Central memory CD8-positive, alpha-beta T cell (primary cell): ENCODE measurements at regions not wholly inside any gene's neighbourhood (a gene's known extent, or its start where the extent isn't known, plus 50 kb on each side); places are given as distances from the start of the nearest gene placed in this dataset.

ENCODE experiments used
- ATAC-seq: fragments of 150-1000 bp; cut with Tn5 transposase; replicated peaks from 2 replicates; pipeline ENCODE4 v1.10.0; 2022; ENCODE audit warnings: mild to moderate bottlenecking, moderate FRiP score, moderate number of reproducible peaks; ENCODE audit not compliant: poor library complexity, severe bottlenecking; ENCODE audit errors: extremely low read depth
- DNase-seq, 2 donors: peaks; one replicate each; pipeline ENCODE4 v3.0.0; 2021; ENCODE audit warnings: low spot score in 2 of 2
- H3K27ac Mint-ChIP-seq: one replicate; pipeline ENCODE4 v1.8.0; 2022; ENCODE audit warnings: low read depth, mild to moderate bottlenecking, moderate library complexity, mixed read lengths
- H3K27me3 Mint-ChIP-seq: one replicate; pipeline ENCODE4 v1.8.0; 2022; ENCODE audit warnings: mixed read lengths
- H3K36me3 Mint-ChIP-seq: one replicate; pipeline ENCODE4 v1.8.0; 2022; ENCODE audit warnings: mild to moderate bottlenecking, moderate library complexity, mixed read lengths; ENCODE audit not compliant: insufficient read depth
- H3K4me1 Mint-ChIP-seq: one replicate; pipeline ENCODE4 v1.8.0; 2022; ENCODE audit warnings: mixed read lengths
- H3K4me3 Mint-ChIP-seq: one replicate; pipeline ENCODE4 v1.8.0; 2022; ENCODE audit warnings: mild to moderate bottlenecking, moderate library complexity, mixed read lengths
- H3K9me3 Mint-ChIP-seq: one replicate; pipeline ENCODE4 v1.8.0; 2022; ENCODE audit warnings: mixed read lengths

- ATAC-seq (no peak), DNase-seq (no peak)
- Mint-ChIP-seq H3K9me3 (no peaks in the 10 kb centered on the region), H3K36me3 (no peaks in the 10 kb centered on the region), H3K27ac (no peak overlapping the region), H3K27me3 (no peaks in the 10 kb centered on the region), H3K4me3 (no peak overlapping the region), H3K4me1 (no peaks in the 10 kb centered on the region)
Measured at GRCh38 chr13:64362564-64362963, 2867.6 kb downstream of the PCDH9 start.

GRCh38 chr13:64347664-64348063 is 2882.5 kb downstream of the PCDH9 start:
- DNase-seq (no peak), ATAC-seq (no peak)
- peaks cover 19% of the 10 kb centered on the region for H3K9me3 Mint-ChIP-seq
- no peaks in the 10 kb centered on the region for H3K27me3 Mint-ChIP-seq
- no peak overlapping the region for H3K4me3 Mint-ChIP-seq
- H3K4me1 Mint-ChIP-seq = no peaks in the 10 kb centered on the region
- no peaks in the 10 kb centered on the region for H3K36me3 Mint-ChIP-seq
- no peak overlapping the region for H3K27ac Mint-ChIP-seq

- Mint-ChIP-seq H3K9me3 (peaks cover 11% of the 10 kb centered on the region), H3K27me3 (no peaks in the 10 kb centered on the region), H3K27ac (no peak overlapping the region), H3K36me3 (no peaks in the 10 kb centered on the region), H3K4me3 (no peak overlapping the region), H3K4me1 (no peaks in the 10 kb centered on the region)
- ATAC-seq (no peak), DNase-seq (no peak)
Measured at GRCh38 chr13:64339373-64340063, 2890.6 kb downstream of the PCDH9 start.

- Mint-ChIP-seq H3K4me3 (no peak overlapping the region), H3K9me3 (peaks cover 12% of the 10 kb centered on the region), H3K4me1 (no peaks in the 10 kb centered on the region), H3K27me3 (no peaks in the 10 kb centered on the region), H3K36me3 (no peaks in the 10 kb centered on the region), H3K27ac (no peak overlapping the region)
- no peak for DNase-seq
- ATAC-seq = no peak
Measured at GRCh38 chr13:64338671-64339070, 2891.5 kb downstream of the PCDH9 start.

GRCh38 chr13:64333888-64334287 is 2896.2 kb downstream of the PCDH9 start:
- H3K27me3 Mint-ChIP-seq = no peaks in the 10 kb centered on the region
- H3K4me1 Mint-ChIP-seq = no peaks in the 10 kb centered on the region
- H3K27ac Mint-ChIP-seq = no peak overlapping the region
- H3K4me3 Mint-ChIP-seq = no peak overlapping the region
- DNase-seq (no peak), ATAC-seq (no peak)
- no peaks in the 10 kb centered on the region for H3K36me3 Mint-ChIP-seq
- peaks cover 14% of the 10 kb centered on the region for H3K9me3 Mint-ChIP-seq

- no peak overlapping the region for H3K27ac Mint-ChIP-seq
- no peak for ATAC-seq
Measured at GRCh38 chr13:64332048-64332447, 2898.1 kb downstream of the PCDH9 start.

GRCh38 chr13:64327505-64328194 is 2902.5 kb downstream of the PCDH9 start:
- H3K4me3 Mint-ChIP-seq = no peak overlapping the region
- H3K9me3 Mint-ChIP-seq = peaks cover 12% of the 10 kb centered on the region
- no peaks in the 10 kb centered on the region for H3K27me3 Mint-ChIP-seq
- ATAC-seq = no peak
- no peak overlapping the region for H3K27ac Mint-ChIP-seq
- no peaks in the 10 kb centered on the region for H3K36me3 Mint-ChIP-seq
- no peak for DNase-seq
- H3K4me1 Mint-ChIP-seq = no peaks in the 10 kb centered on the region

More at GRCh38 chr13:64332048-64332447, 2898.1 kb downstream of the PCDH9 start:
- no peak for DNase-seq
- H3K36me3 Mint-ChIP-seq = no peaks in the 10 kb centered on the region
- no peak overlapping the region for H3K4me3 Mint-ChIP-seq
- no peaks in the 10 kb centered on the region for H3K27me3 Mint-ChIP-seq
- H3K4me1 Mint-ChIP-seq = no peaks in the 10 kb centered on the region
- H3K9me3 Mint-ChIP-seq = peaks cover 14% of the 10 kb centered on the region

GRCh38 chr13:64314331-64314730 is 2898.7 kb upstream of the PCDH20 start:
- Mint-ChIP-seq H3K9me3 (peaks cover 5% of the 10 kb centered on the region), H3K4me1 (no peaks in the 10 kb centered on the region), H3K27ac (no peak overlapping the region), H3K4me3 (no peak overlapping the region), H3K36me3 (no peaks in the 10 kb centered on the region), H3K27me3 (no peaks in the 10 kb centered on the region)
- DNase-seq = no peak
- no peak for ATAC-seq

- H3K4me3 Mint-ChIP-seq = no peak overlapping the region
- no peak overlapping the region for H3K27ac Mint-ChIP-seq
- ATAC-seq (no peak), DNase-seq (no peak)
- H3K36me3 Mint-ChIP-seq = no peaks in the 10 kb centered on the region
- H3K4me1 Mint-ChIP-seq = no peaks in the 10 kb centered on the region
- peaks cover 6% of the 10 kb centered on the region for H3K9me3 Mint-ChIP-seq
- no peaks in the 10 kb centered on the region for H3K27me3 Mint-ChIP-seq
Measured at GRCh38 chr13:64311948-64312347, 2896.3 kb upstream of the PCDH20 start.

GRCh38 chr13:64311112-64311511 is 2895.5 kb upstream of the PCDH20 start:
- no peak overlapping the region for H3K27ac Mint-ChIP-seq
- ATAC-seq (no peak), DNase-seq (no peak)
- no peaks in the 10 kb centered on the region for H3K36me3 Mint-ChIP-seq
- H3K27me3 Mint-ChIP-seq = no peaks in the 10 kb centered on the region
- no peak overlapping the region for H3K4me3 Mint-ChIP-seq
- H3K9me3 Mint-ChIP-seq = peaks cover 6% of the 10 kb centered on the region
- H3K4me1 Mint-ChIP-seq = no peaks in the 10 kb centered on the region

GRCh38 chr13:64305246-64305645 is 2889.6 kb upstream of the PCDH20 start:
- Mint-ChIP-seq H3K36me3 (no peaks in the 10 kb centered on the region), H3K4me3 (no peak overlapping the region), H3K4me1 (no peaks in the 10 kb centered on the region), H3K9me3 (peaks cover 7% of the 10 kb centered on the region), H3K27ac (no peak overlapping the region), H3K27me3 (no peaks in the 10 kb centered on the region)
- DNase-seq (no peak), ATAC-seq (no peak)

- Mint-ChIP-seq H3K27ac (no peak overlapping the region), H3K27me3 (no peaks in the 10 kb centered on the region), H3K4me3 (no peak overlapping the region), H3K4me1 (no peaks in the 10 kb centered on the region), H3K36me3 (no peaks in the 10 kb centered on the region), H3K9me3 (peaks cover 18% of the 10 kb centered on the region)
- ATAC-seq = no peak
- DNase-seq = no peak
Measured at GRCh38 chr13:64300239-64300638, 2884.6 kb upstream of the PCDH20 start.

GRCh38 chr13:64293923-64294322 is 2878.3 kb upstream of the PCDH20 start:
- Mint-ChIP-seq H3K4me1 (no peaks in the 10 kb centered on the region), H3K27me3 (no peaks in the 10 kb centered on the region), H3K4me3 (no peak overlapping the region), H3K27ac (no peak overlapping the region), H3K36me3 (no peaks in the 10 kb centered on the region), H3K9me3 (peaks cover 38% of the 10 kb centered on the region)
- ATAC-seq = no peak
- no peak for DNase-seq
